ENCODE measurements at regions not wholly inside any gene's neighbourhood (a gene's known extent, or its start where the extent isn't known, plus 50 kb on each side); places are given as distances from the start of the nearest gene placed in this dataset.

- Mint-ChIP-seq H3K27ac (no peak overlapping the region), H3K9me3 (no peaks in the 10 kb centered on the region)
Measured at GRCh38 chr12:84643993-84644392, 268.6 kb downstream of the SLC6A15 start.

GRCh38 chr12:84641940-84642545, 270.6 kb downstream of the SLC6A15 start:
- no peak for TF ChIP-seq CTCF (IDR thresholded peaks at IDR 0.05)
- no peak for DNase-seq
- no peaks in the 10 kb centered on the region for H3K9me3 Mint-ChIP-seq
- H3K36me3 Mint-ChIP-seq (ENCODE audit: low read depth) = no peaks in the 10 kb centered on the region
- no peak overlapping the region for H3K4me3 Mint-ChIP-seq
- no peak overlapping the region for H3K27ac Mint-ChIP-seq
- H3K4me1 Mint-ChIP-seq (ENCODE audit: low read depth) = peaks cover 17% of the 10 kb centered on the region
- H3K27me3 Mint-ChIP-seq (ENCODE audit: insufficient read depth) = peaks cover 1% of the 10 kb centered on the region; the same call in 1 of the 2 replicates

More at GRCh38 chr12:84643993-84644392, 268.6 kb downstream of the SLC6A15 start:
- DNase-seq = no peak
- Mint-ChIP-seq H3K27me3 (ENCODE audit: insufficient read depth) (peaks cover 1% of the 10 kb centered on the region; the same call in 1 of the 2 replicates), H3K4me3 (no peak overlapping the region), H3K4me1 (ENCODE audit: low read depth) (peaks cover 1% of the 10 kb centered on the region), H3K36me3 (ENCODE audit: low read depth) (no peaks in the 10 kb centered on the region)
- no peak for TF ChIP-seq CTCF (IDR thresholded peaks at IDR 0.05)

- Mint-ChIP-seq H3K27ac (peak overlapping the region; percentile 55), H3K9me3 (no peaks in the 10 kb centered on the region), H3K4me3 (no peak overlapping the region), H3K36me3 (ENCODE audit: low read depth) (no peaks in the 10 kb centered on the region; the same call in 1 of the 2 replicates), H3K27me3 (ENCODE audit: insufficient read depth) (no peaks in the 10 kb centered on the region), H3K4me1 (ENCODE audit: low read depth) (peaks cover 23% of the 10 kb centered on the region)
- no peak for TF ChIP-seq CTCF (IDR thresholded peaks at IDR 0.05)
- DNase-seq = no peak
Measured at GRCh38 chr12:84638811-84639368, 273.7 kb downstream of the SLC6A15 start.

- TF ChIP-seq CTCF (IDR thresholded peaks at IDR 0.05) = no peak
- no peak overlapping the region for H3K27ac Mint-ChIP-seq
- peaks cover 24% of the 10 kb centered on the region for H3K4me1 Mint-ChIP-seq (ENCODE audit: low read depth)
- peak; percentile 0 for DNase-seq
- no peaks in the 10 kb centered on the region; the same call in 1 of the 2 replicates for H3K36me3 Mint-ChIP-seq (ENCODE audit: low read depth)
- no peak overlapping the region for H3K4me3 Mint-ChIP-seq
- no peaks in the 10 kb centered on the region for H3K27me3 Mint-ChIP-seq (ENCODE audit: insufficient read depth)
- no peaks in the 10 kb centered on the region for H3K9me3 Mint-ChIP-seq
Measured at GRCh38 chr12:84637926-84638325, 274.7 kb downstream of the SLC6A15 start.

- Mint-ChIP-seq H3K9me3 (no peaks in the 10 kb centered on the region), H3K36me3 (ENCODE audit: low read depth) (no peaks in the 10 kb centered on the region; the same call in 1 of the 2 replicates), H3K4me3 (no peak overlapping the region), H3K4me1 (ENCODE audit: low read depth) (peaks cover 35% of the 10 kb centered on the region), H3K27ac (no peak overlapping the region), H3K27me3 (ENCODE audit: insufficient read depth) (no peaks in the 10 kb centered on the region)
- peak; percentile 8 for DNase-seq
- no peak for TF ChIP-seq CTCF (IDR thresholded peaks at IDR 0.05)
Measured at GRCh38 chr12:84636801-84637290, 275.8 kb downstream of the SLC6A15 start.

Measured in HFFc6 (cell line).